ENCODE measurements at regions not wholly inside any gene's neighbourhood (a gene's known extent, or its start where the extent isn't known, plus 50 kb on each side); places are given as distances from the start of the nearest gene placed in this dataset.
"Not testable (repeated sequence)": the region's sequence is repeated elsewhere in the genome, so short reads cannot be mapped to it uniquely, and the experiment has no call there.

GRCh38 chr4:104128031-104128849, 366.5 kb downstream of the CXXC4 start:
- DNase-seq = no peak

GRCh38 chr4:104123021-104123420, 371.7 kb downstream of the CXXC4 start:
- no peak for DNase-seq

- no peak for DNase-seq
Measured at GRCh38 chr4:104117776-104118175, 376.9 kb downstream of the CXXC4 start.

- no peak for DNase-seq
Measured at GRCh38 chr4:104113850-104114249, 380.8 kb downstream of the CXXC4 start.

GRCh38 chr4:104099141-104099540, 379.4 kb upstream of the TACR3 start:
- DNase-seq = no peak

- no peak for DNase-seq
Measured at GRCh38 chr4:104093247-104093646, 373.5 kb upstream of the TACR3 start.

GRCh38 chr4:104073229-104073628, 353.4 kb upstream of the TACR3 start:
- no peak for DNase-seq

GRCh38 chr4:104066533-104066932, 346.7 kb upstream of the TACR3 start:
- no peak for DNase-seq

GRCh38 chr4:104064646-104065577, 345.1 kb upstream of the TACR3 start:
- no peak for DNase-seq

GRCh38 chr4:104063341-104063740, 343.6 kb upstream of the TACR3 start:
- DNase-seq = no peak

- DNase-seq = no peak
Measured at GRCh38 chr4:104044369-104044768, 324.6 kb upstream of the TACR3 start.

- no peak for DNase-seq
Measured at GRCh38 chr4:104032896-104033295, 313.1 kb upstream of the TACR3 start.

- no peak for DNase-seq
Measured at GRCh38 chr4:104025251-104025650, 305.5 kb upstream of the TACR3 start.

- no peak for DNase-seq
Measured at GRCh38 chr4:104022831-104023230, 303.0 kb upstream of the TACR3 start.

- DNase-seq = no peak
Measured at GRCh38 chr4:104022226-104022625, 302.4 kb upstream of the TACR3 start.

- no peak for DNase-seq
Measured at GRCh38 chr4:104020641-104021040, 300.9 kb upstream of the TACR3 start.

- no peak for DNase-seq
Measured at GRCh38 chr4:104017213-104017612, 297.4 kb upstream of the TACR3 start.

GRCh38 chr4:104015680-104016079, 295.9 kb upstream of the TACR3 start:
- DNase-seq = no peak

- no peak for DNase-seq
Measured at GRCh38 chr4:104010722-104011121, 290.9 kb upstream of the TACR3 start.

- not testable (repeated sequence) for DNase-seq
Measured at GRCh38 chr4:104002318-104002717, 282.5 kb upstream of the TACR3 start.

GRCh38 chr4:103998756-103999155, 279.0 kb upstream of the TACR3 start:
- no peak for DNase-seq

GRCh38 chr4:103996637-103997036, 276.9 kb upstream of the TACR3 start:
- DNase-seq = no peak

- DNase-seq = no peak
Measured at GRCh38 chr4:103996064-103996463, 276.3 kb upstream of the TACR3 start.

GRCh38 chr4:103994059-103994458, 274.3 kb upstream of the TACR3 start:
- no peak for DNase-seq
